MCF 10A (cell line): ENCODE measurements at regions not wholly inside any gene's neighbourhood (a gene's known extent, or its start where the extent isn't known, plus 50 kb on each side); places are given as distances from the start of the nearest gene placed in this dataset.

Experiments used
- BruUV-seq: library from RNA; stranded (reverse); fragments of 400-500 nt; replicated peaks from 2 replicates; lab custom pipeline; 2021; lab: Mats Ljungman, UMichigan
- CTCF ChIA-PET: fragments of 300-600 bp; sonication (Branson Sonifier 250); formaldehyde crosslinking; extraction: SDS; loops from one replicate; lab custom pipeline; 2021; ENCODE audit warnings: antibody characterized with exemption, inconsistent platforms; lab: Yijun Ruan, JAX
- POLR2A ChIA-PET: fragments of 300-600, 350-650 bp; sonication (Branson Sonifier 250); formaldehyde crosslinking; extraction: SDS; loops from one replicate; lab custom pipeline; 2020; ENCODE audit warnings: antibody characterized with exemption, inconsistent platforms; lab: Yijun Ruan, JAX
- DNase-seq: peaks from one replicate; pipeline ENCODE4 v3.0.0-alpha.2; 2018; ENCODE audit not compliant: unreplicated experiment
- H3K27ac Mint-ChIP-seq: one replicate; pipeline ENCODE4 v1.8.0; 2022; ENCODE audit warnings: mild to moderate bottlenecking, low read depth, mixed read lengths; ENCODE audit not compliant: unreplicated experiment
- H3K27me3 Mint-ChIP-seq: one replicate; pipeline ENCODE4 v1.8.0; 2022; ENCODE audit warnings: mixed read lengths; ENCODE audit not compliant: insufficient read depth, unreplicated experiment
- H3K36me3 Mint-ChIP-seq: one replicate; pipeline ENCODE4 v1.8.0; 2022; ENCODE audit warnings: mild to moderate bottlenecking, moderate library complexity, mixed read lengths; ENCODE audit not compliant: insufficient read depth, unreplicated experiment
- H3K4me1 Mint-ChIP-seq: one replicate; pipeline ENCODE4 v1.8.0; 2022; ENCODE audit warnings: mixed read lengths; ENCODE audit not compliant: insufficient read depth, unreplicated experiment
- H3K4me3 Mint-ChIP-seq: one replicate; pipeline ENCODE4 v1.8.0; 2022; ENCODE audit warnings: mild to moderate bottlenecking, moderate library complexity, mixed read lengths; ENCODE audit not compliant: unreplicated experiment
- H3K9me3 Mint-ChIP-seq: one replicate; pipeline ENCODE4 v1.8.0; 2022; ENCODE audit warnings: mixed read lengths; ENCODE audit not compliant: unreplicated experiment
- intact Hi-C: fragments of 100-400 bp; cut with micrococcal nuclease; formaldehyde crosslinking; loops from 2 replicates; pipeline ENCODE4 v1.14.1; 2022
- TF ChIP-seq, protein P1 (sequence below): fragments of 200-600 bp; IDR thresholded peaks from one replicate; pipeline ENCODE4 v1.8.0; 2022; ENCODE audit warnings: antibody characterized with exemption, mild to moderate bottlenecking; ENCODE audit not compliant: unreplicated experiment

DNA sequence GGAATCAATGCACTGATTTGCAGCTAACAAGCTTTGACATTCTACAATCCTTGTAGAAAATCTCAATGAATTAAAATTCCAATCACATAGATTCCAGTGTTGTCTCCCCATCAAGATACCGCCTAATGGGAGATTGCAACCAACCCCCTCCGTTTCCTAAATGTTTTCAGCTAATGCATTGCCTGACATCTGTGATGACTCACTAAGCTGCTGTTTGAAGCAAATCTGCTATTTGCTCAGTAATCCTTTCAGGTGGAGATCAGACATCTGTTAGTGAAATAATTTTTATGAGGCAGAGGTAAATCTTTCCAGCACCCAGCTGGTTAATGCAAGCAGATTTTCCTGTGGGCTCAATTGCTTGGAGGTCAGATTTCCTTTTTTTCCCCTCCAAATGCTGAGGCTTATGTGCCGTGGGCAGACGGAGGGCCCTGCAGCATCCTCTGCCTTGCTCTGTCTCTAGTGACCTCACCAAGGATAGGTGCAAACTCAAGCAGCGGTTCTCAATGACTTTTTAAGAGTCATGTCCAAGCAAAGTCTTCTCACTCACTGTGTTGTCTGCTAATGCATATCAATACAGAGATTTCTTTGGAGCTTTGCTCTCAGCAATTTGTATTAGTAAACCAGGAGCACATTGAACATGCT lies 91.1 kb upstream of the RAB3GAP2 start:
- TF ChIP-seq, protein P1, sequence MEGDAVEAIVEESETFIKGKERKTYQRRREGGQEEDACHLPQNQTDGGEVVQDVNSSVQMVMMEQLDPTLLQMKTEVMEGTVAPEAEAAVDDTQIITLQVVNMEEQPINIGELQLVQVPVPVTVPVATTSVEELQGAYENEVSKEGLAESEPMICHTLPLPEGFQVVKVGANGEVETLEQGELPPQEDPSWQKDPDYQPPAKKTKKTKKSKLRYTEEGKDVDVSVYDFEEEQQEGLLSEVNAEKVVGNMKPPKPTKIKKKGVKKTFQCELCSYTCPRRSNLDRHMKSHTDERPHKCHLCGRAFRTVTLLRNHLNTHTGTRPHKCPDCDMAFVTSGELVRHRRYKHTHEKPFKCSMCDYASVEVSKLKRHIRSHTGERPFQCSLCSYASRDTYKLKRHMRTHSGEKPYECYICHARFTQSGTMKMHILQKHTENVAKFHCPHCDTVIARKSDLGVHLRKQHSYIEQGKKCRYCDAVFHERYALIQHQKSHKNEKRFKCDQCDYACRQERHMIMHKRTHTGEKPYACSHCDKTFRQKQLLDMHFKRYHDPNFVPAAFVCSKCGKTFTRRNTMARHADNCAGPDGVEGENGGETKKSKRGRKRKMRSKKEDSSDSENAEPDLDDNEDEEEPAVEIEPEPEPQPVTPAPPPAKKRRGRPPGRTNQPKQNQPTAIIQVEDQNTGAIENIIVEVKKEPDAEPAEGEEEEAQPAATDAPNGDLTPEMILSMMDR = no peak
- no peak overlapping the region for H3K27ac Mint-ChIP-seq
- H3K4me1 Mint-ChIP-seq = peaks cover 6% of the 10 kb centered on the region
- H3K9me3 Mint-ChIP-seq = no peaks in the 10 kb centered on the region
- peak; percentile 39 for DNase-seq
- no peak overlapping the region for H3K4me3 Mint-ChIP-seq
- no peaks in the 10 kb centered on the region for H3K27me3 Mint-ChIP-seq
- ChIA-PET POLR2A (interaction anchor here (0.7 to 3.5 kb wide), 6 partner anchors 9 to 35 kb away, joined by 3 to 19 read pairs (median 3); no protein-coding TSS in a partner anchor), CTCF (interaction anchor here (0.6 to 1.6 kb wide), 10 partner anchors 9 to 413 kb away, joined by 3 to 6 read pairs (median 3); no protein-coding TSS in a partner anchor)
- no peaks in the 10 kb centered on the region for H3K36me3 Mint-ChIP-seq
- no TSS peak for BruUV-seq
- intact Hi-C loops = no loop called here

DNA sequence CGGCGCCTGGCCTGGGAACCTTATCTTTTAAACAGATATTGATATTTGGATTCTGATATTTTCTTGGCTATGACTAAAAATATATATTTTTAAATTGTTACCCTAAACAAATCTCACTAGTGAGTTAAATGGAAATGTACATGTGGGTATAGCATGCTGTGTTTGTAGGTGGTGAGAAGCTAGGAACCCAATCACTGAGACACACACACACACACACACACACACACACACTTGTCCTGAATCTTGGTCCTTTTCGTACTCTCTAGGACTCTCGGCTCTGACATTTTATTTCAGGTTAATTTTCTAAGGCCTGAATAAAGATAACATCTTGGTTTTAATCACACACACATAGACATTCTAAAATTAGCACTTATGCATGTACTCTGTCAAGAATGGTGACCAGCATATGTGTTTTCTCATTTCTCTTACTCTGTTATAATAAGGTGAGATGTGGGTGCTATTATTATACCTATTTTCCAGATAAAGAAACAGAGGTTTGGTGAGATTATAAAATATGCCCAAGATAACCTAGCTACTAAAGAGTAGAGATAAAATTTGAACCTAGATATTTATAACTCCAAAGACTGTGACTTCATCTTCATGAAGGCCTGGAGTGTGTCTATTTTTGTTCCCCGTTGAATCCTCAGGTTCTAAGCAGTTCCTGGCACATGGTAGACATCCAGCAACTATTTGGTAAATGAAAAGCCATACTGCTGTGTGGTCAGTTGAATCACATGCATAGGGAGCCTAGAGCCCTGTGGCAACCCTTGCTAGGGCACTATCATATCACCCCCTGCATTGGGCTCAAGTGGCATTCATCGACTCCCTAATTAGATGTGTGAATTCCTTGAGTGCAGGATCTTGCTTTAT lies 85.0 kb upstream of the RAB3GAP2 start:
- Mint-ChIP-seq H3K4me1 (no peaks in the 10 kb centered on the region), H3K9me3 (no peaks in the 10 kb centered on the region), H3K27ac (no peak overlapping the region), H3K36me3 (no peaks in the 10 kb centered on the region), H3K4me3 (no peak overlapping the region), H3K27me3 (no peaks in the 10 kb centered on the region)
- ChIA-PET POLR2A (interaction anchor here (1.6 kb wide), 1 partner anchor 20 kb away, joined by 7 read pairs; no protein-coding TSS in a partner anchor), CTCF (interaction anchor here (0.7 to 0.9 kb wide), 2 partner anchors 61 to 360 kb away, joined by 3 read pairs; no protein-coding TSS in a partner anchor)
- intact Hi-C loops = no loop called here
- no peak for DNase-seq
- no TSS peak for BruUV-seq
- TF ChIP-seq, protein P1 = no peak

DNA sequence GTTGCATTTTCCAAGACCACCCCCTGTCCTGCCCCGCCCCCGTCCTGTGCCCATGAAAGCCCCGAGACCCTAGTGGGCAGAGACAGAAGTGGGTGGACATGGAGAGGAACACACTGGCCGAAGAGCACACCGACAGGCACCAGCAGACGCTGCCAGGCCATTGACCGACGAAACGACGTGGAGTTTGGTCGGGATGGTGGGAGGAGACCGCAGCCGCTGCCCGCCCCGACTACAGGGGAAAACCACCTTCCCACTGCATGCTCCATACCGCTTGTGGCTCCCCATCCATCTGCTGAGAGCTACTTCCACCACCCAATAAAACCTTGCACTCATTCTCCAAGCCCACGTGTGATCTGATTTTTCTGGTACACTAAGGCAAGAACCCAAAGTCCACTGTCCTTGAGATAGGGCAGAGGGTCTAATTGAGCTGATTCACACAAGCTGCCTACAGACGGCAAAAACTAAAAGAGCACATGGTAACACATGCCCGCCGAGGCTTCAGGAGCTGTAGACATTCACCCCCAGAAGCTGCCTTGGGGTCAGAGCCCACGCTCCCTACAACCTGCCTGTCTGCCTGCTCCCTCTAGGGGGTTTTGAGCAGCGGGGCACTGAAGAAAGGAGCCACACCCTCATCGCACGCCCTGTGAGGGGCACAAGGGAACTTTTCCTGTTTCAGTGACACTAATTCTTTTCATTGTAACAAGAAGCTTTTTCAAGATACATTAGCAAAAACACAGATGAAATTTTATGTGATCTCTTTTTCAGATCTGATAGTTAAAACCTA lies 81.2 kb upstream of the RAB3GAP2 start:
- H3K4me3 Mint-ChIP-seq = no peak overlapping the region
- TF ChIP-seq, protein P1 = peak; percentile 20
- H3K27ac Mint-ChIP-seq = no peak overlapping the region
- H3K4me1 Mint-ChIP-seq = no peaks in the 10 kb centered on the region
- ChIA-PET CTCF (interaction anchor here (1.0 to 1.8 kb wide), 2 partner anchors 57 to 73 kb away, joined by 3 to 7 read pairs; no protein-coding TSS in a partner anchor), POLR2A (interaction anchor here (0.7 to 3.5 kb wide), 6 partner anchors 11 to 38 kb away, joined by 3 to 11 read pairs (median 3); no protein-coding TSS in a partner anchor)
- DNase-seq = no peak
- BruUV-seq = no TSS peak
- no peaks in the 10 kb centered on the region for H3K9me3 Mint-ChIP-seq
- no peaks in the 10 kb centered on the region for H3K27me3 Mint-ChIP-seq
- intact Hi-C loops = no loop called here
- no peaks in the 10 kb centered on the region for H3K36me3 Mint-ChIP-seq
